MCF 10A (cell line): ENCODE measurements at regions not wholly inside any gene's neighbourhood (a gene's known extent, or its start where the extent isn't known, plus 50 kb on each side); places are given as distances from the start of the nearest gene placed in this dataset.
"Not testable (repeated sequence)": the region's sequence is repeated elsewhere in the genome, so short reads cannot be mapped to it uniquely, and the experiment has no call there.

Source experiments
- BruUV-seq: library from RNA; stranded (reverse); fragments of 400-500 nt; replicated peaks from 2 replicates; lab custom pipeline; 2021; lab: Mats Ljungman, UMichigan
- CTCF ChIA-PET: fragments of 300-600 bp; sonication (Branson Sonifier 250); formaldehyde crosslinking; extraction: SDS; loops from one replicate; lab custom pipeline; 2021; ENCODE audit warnings: antibody characterized with exemption, inconsistent platforms; lab: Yijun Ruan, JAX
- POLR2A ChIA-PET: fragments of 300-600, 350-650 bp; sonication (Branson Sonifier 250); formaldehyde crosslinking; extraction: SDS; loops from one replicate; lab custom pipeline; 2020; ENCODE audit warnings: antibody characterized with exemption, inconsistent platforms; lab: Yijun Ruan, JAX
- DNase-seq: peaks from one replicate; pipeline ENCODE4 v3.0.0-alpha.2; 2018; ENCODE audit not compliant: unreplicated experiment
- H3K27ac Mint-ChIP-seq: one replicate; pipeline ENCODE4 v1.8.0; 2022; ENCODE audit warnings: mild to moderate bottlenecking, low read depth, mixed read lengths; ENCODE audit not compliant: unreplicated experiment
- H3K27me3 Mint-ChIP-seq: one replicate; pipeline ENCODE4 v1.8.0; 2022; ENCODE audit warnings: mixed read lengths; ENCODE audit not compliant: insufficient read depth, unreplicated experiment
- H3K36me3 Mint-ChIP-seq: one replicate; pipeline ENCODE4 v1.8.0; 2022; ENCODE audit warnings: mild to moderate bottlenecking, moderate library complexity, mixed read lengths; ENCODE audit not compliant: insufficient read depth, unreplicated experiment
- H3K4me1 Mint-ChIP-seq: one replicate; pipeline ENCODE4 v1.8.0; 2022; ENCODE audit warnings: mixed read lengths; ENCODE audit not compliant: insufficient read depth, unreplicated experiment
- H3K4me3 Mint-ChIP-seq: one replicate; pipeline ENCODE4 v1.8.0; 2022; ENCODE audit warnings: mild to moderate bottlenecking, moderate library complexity, mixed read lengths; ENCODE audit not compliant: unreplicated experiment
- H3K9me3 Mint-ChIP-seq: one replicate; pipeline ENCODE4 v1.8.0; 2022; ENCODE audit warnings: mixed read lengths; ENCODE audit not compliant: unreplicated experiment
- intact Hi-C: fragments of 100-400 bp; cut with micrococcal nuclease; formaldehyde crosslinking; loops from 2 replicates; pipeline ENCODE4 v1.14.1; 2022
- TF ChIP-seq, protein P1 (sequence below): fragments of 200-600 bp; IDR thresholded peaks from one replicate; pipeline ENCODE4 v1.8.0; 2022; ENCODE audit warnings: antibody characterized with exemption, mild to moderate bottlenecking; ENCODE audit not compliant: unreplicated experiment

DNA sequence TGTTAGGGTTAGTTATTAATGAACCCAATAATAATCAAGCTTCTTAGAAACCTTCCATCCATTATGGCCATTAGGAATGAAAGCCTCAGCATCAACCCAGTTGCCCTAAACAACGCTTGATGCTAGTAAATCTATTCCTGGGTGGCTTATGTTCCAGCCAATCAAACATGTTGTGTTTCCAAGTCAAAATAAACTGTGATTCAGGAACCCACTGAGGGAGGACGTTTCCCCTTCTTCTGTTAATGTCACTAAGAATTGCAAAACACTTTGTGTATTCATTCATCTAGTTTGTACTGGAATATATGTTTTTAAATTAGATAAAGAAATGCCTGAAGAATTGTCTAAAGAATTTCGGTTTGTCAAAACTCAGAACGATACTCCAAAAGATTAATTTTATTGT, 142.5 kb upstream of the MSX2 start:
- ChIA-PET CTCF (interaction anchor here (0.6 to 1.5 kb wide), 7 partner anchors 9 to 1012 kb away, joined by 3 to 5 read pairs (median 3); no protein-coding TSS in a partner anchor), POLR2A (interaction anchor here (1.0 kb wide), 1 partner anchor 48 kb away, joined by 3 read pairs; no protein-coding TSS in a partner anchor)
- Mint-ChIP-seq H3K27me3 (no peaks in the 10 kb centered on the region), H3K27ac (no peak overlapping the region), H3K9me3 (no peaks in the 10 kb centered on the region), H3K4me3 (no peak overlapping the region), H3K4me1 (no peaks in the 10 kb centered on the region), H3K36me3 (no peaks in the 10 kb centered on the region)
- no TSS peak for BruUV-seq
- no peak for DNase-seq
- intact Hi-C loops = no loop called here
- TF ChIP-seq, protein P1, sequence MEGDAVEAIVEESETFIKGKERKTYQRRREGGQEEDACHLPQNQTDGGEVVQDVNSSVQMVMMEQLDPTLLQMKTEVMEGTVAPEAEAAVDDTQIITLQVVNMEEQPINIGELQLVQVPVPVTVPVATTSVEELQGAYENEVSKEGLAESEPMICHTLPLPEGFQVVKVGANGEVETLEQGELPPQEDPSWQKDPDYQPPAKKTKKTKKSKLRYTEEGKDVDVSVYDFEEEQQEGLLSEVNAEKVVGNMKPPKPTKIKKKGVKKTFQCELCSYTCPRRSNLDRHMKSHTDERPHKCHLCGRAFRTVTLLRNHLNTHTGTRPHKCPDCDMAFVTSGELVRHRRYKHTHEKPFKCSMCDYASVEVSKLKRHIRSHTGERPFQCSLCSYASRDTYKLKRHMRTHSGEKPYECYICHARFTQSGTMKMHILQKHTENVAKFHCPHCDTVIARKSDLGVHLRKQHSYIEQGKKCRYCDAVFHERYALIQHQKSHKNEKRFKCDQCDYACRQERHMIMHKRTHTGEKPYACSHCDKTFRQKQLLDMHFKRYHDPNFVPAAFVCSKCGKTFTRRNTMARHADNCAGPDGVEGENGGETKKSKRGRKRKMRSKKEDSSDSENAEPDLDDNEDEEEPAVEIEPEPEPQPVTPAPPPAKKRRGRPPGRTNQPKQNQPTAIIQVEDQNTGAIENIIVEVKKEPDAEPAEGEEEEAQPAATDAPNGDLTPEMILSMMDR = no peak

DNA sequence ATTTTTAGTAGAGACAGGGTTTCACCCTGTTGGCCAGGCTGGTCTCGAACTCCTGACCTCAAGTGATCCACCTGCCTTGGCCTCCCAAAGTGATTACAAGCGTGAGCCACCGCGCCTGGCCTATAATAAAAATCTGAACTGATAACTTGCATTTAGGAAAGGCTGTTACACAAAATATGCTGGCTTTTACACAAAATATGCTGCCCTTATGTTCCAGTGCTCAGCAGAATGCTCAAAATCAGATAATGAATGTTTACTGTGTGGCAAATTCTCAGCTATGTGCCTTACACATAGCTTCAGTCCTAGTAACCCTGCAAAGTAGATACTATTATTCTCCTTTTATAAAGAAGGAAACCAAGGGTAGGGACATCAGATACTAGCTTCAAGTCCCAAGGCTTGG, 141.3 kb upstream of the MSX2 start:
- ChIA-PET POLR2A (interaction anchor here (0.6 to 1.2 kb wide), 6 partner anchors 16 to 703 kb away, joined by 3 to 5 read pairs (median 3); no protein-coding TSS in a partner anchor), CTCF (interaction anchor here (0.5 to 1.4 kb wide), 10 partner anchors 9 to 163 kb away, joined by 3 to 6 read pairs (median 4); no protein-coding TSS in a partner anchor)
- no peak for DNase-seq
- Mint-ChIP-seq H3K9me3 (no peaks in the 10 kb centered on the region), H3K4me1 (no peaks in the 10 kb centered on the region), H3K36me3 (no peaks in the 10 kb centered on the region), H3K27me3 (no peaks in the 10 kb centered on the region), H3K27ac (no peak overlapping the region), H3K4me3 (no peak overlapping the region)
- intact Hi-C loops = no loop called here
- TF ChIP-seq, protein P1 = no peak
- BruUV-seq = no TSS peak

DNA sequence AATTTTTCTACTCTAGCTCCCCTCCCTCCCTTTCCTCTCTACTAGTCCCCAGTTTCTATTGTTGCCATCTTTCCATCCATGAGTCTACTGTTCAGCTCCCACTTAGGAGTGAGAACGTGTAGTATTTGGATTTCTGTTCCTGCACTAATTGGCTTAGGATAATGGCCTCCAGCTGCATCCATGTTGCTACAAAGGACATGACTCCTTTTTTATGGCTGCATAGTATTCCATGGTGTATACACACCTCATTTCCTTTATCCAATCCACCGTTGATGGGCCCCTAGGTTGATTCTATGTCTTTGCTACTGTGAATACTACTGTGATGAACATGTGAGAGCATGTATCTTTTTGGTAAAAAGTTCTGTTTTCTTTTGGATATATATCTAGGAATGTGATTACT, 138.9 kb upstream of the MSX2 start:
- CTCF ChIA-PET = interaction anchor here (0.6 to 1.7 kb wide), 4 partner anchors 11 to 350 kb away, joined by 3 to 8 read pairs (median 4); no protein-coding TSS in a partner anchor
- no peaks in the 10 kb centered on the region for H3K36me3 Mint-ChIP-seq
- no TSS peak for BruUV-seq

DNA sequence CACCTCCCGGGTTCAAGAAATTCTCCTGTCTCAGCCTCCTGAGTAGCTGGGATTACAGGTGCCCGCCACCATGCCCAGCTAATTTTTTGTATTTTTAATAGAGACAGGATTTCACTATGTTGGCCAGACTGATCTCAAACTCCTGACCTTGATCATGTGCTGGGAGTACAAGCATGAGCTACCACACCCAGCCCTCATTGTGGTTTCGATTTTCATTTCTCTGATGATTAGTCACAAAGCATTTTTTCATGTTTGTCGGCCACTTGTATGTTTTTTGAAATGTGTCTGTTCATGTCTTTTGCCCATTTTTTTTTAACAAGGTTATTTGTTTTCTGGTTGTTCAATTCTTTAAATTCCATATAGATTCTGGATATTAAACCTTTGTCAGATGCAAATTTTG, 138.2 kb upstream of the MSX2 start:
- CTCF ChIA-PET = interaction anchor here (0.7 to 1.7 kb wide), 2 partner anchors 12 to 323 kb away, joined by 4 to 8 read pairs; no protein-coding TSS in a partner anchor
- POLR2A ChIA-PET = interaction anchor here (1.7 kb wide), 1 partner anchor 9 kb away, joined by 5 read pairs; no protein-coding TSS in a partner anchor
- intact Hi-C loops = not testable (repeated sequence)

More for the DNA sequence above, 138.9 kb upstream of the MSX2 start:
- H3K27ac Mint-ChIP-seq = no peak overlapping the region
- H3K27me3 Mint-ChIP-seq = no peaks in the 10 kb centered on the region
- TF ChIP-seq, protein P1 = no peak
- no peak for DNase-seq
- intact Hi-C loops = no loop called here
- POLR2A ChIA-PET = interaction anchor here (0.7 to 1.7 kb wide), 2 partner anchors 8 to 10 kb away, joined by 4 to 5 read pairs; no protein-coding TSS in a partner anchor
- no peak overlapping the region for H3K4me3 Mint-ChIP-seq
- H3K9me3 Mint-ChIP-seq = no peaks in the 10 kb centered on the region
- H3K4me1 Mint-ChIP-seq = peaks cover 5% of the 10 kb centered on the region

More for the DNA sequence above, 138.2 kb upstream of the MSX2 start:
- not testable (repeated sequence) for H3K27me3 Mint-ChIP-seq, H3K4me1 Mint-ChIP-seq, H3K27ac Mint-ChIP-seq, H3K36me3 Mint-ChIP-seq, BruUV-seq, H3K4me3 Mint-ChIP-seq, H3K9me3 Mint-ChIP-seq
- DNase-seq = peak; percentile 37
